Esophagus (tissue), 2 donors: ENCODE measurements at regions not wholly inside any gene's neighbourhood (a gene's known extent, or its start where the extent isn't known, plus 50 kb on each side); places are given as distances from the start of the nearest gene placed in this dataset.

Experiments used
- H3K27ac ChIP-seq, 2 donors: one replicate each; pipeline ENCODE4 v1.5.1; 2013; ENCODE audit warnings: low read depth in 2 of 2, mild to moderate bottlenecking in 2 of 2, inconsistent platforms in 1 of 2, low read length in 1 of 2, moderate library complexity in 1 of 2
- H3K27me3 ChIP-seq, 2 donors: one replicate each; pipeline ENCODE4 v1.6.1; 2013; ENCODE audit warnings: low read length in 2 of 2, control low read depth in 1 of 2, mild to moderate bottlenecking in 1 of 2; ENCODE audit not compliant: insufficient read depth in 2 of 2, control insufficient read depth in 1 of 2
- H3K36me3 ChIP-seq, 2 donors: one replicate each; pipeline ENCODE4 v1.6.1; 2013; ENCODE audit warnings: low read length in 1 of 2; ENCODE audit not compliant: control insufficient read depth in 2 of 2, insufficient read depth in 2 of 2
- H3K4me1 ChIP-seq, 2 donors: one replicate each; pipeline ENCODE4 v1.6.1; 2013; ENCODE audit warnings: low read length in 1 of 2; ENCODE audit not compliant: control insufficient read depth in 2 of 2, insufficient read depth in 2 of 2
- H3K4me3 ChIP-seq, 2 donors: one replicate each; pipeline ENCODE4 v1.5.1; 2013; ENCODE audit warnings: low read length in 2 of 2, mild to moderate bottlenecking in 2 of 2, low read depth in 1 of 2, moderate library complexity in 1 of 2
- H3K9me3 ChIP-seq, 2 donors: one replicate each; pipeline ENCODE4 v1.6.1; 2013; ENCODE audit warnings: mild to moderate bottlenecking in 2 of 2, low read depth in 1 of 2, low read length in 1 of 2, moderate library complexity in 1 of 2; ENCODE audit not compliant: control insufficient read depth in 2 of 2, insufficient read depth in 1 of 2
- WGBS, 2 donors: extraction: QIAGEN DNeasy Blood & Tissue Kit; methylation state at CpG; one replicate each; pipeline ENCODE4 v1.1.7; 2013; 5-methylcytosine and 5-hydroxymethylcytosine counted together
- donor health status: healthy with polysubstance abuse.
- donor health status: Bipolar disorder and iron deficiency.

- no peaks in the 10 kb centered on the region for H3K4me1 ChIP-seq
- no peak overlapping the region for H3K4me3 ChIP-seq
- WGBS, 2 donors, result 86 to 91% methylated on average over 5 of the region's 5 CpGs
- H3K36me3 ChIP-seq, result no peaks in the 10 kb centered on the region
- H3K27me3 ChIP-seq, result no peaks in the 10 kb centered on the region
- no peak overlapping the region for H3K27ac ChIP-seq
- H3K9me3 ChIP-seq, result no peaks in the 10 kb centered on the region
Measured at GRCh38 chr14:87879389-87879788, 113.6 kb downstream of the GALC start.

GRCh38 chr14:87878959-87879358 is 114.0 kb downstream of the GALC start:
- Histone ChIP-seq H3K9me3 (no peaks in the 10 kb centered on the region), H3K27ac (no peak overlapping the region), H3K27me3 (no peaks in the 10 kb centered on the region), H3K4me1 (no peaks in the 10 kb centered on the region), H3K36me3 (no peaks in the 10 kb centered on the region), H3K4me3 (no peak overlapping the region)
- 38 to 59% methylated on average over 2 of the region's 2 CpGs for WGBS, 2 donors

GRCh38 chr14:87877877-87878276 is 115.1 kb downstream of the GALC start:
- Histone ChIP-seq H3K36me3 (no peaks in the 10 kb centered on the region), H3K9me3 (no peaks in the 10 kb centered on the region), H3K27ac (no peak overlapping the region), H3K27me3 (no peaks in the 10 kb centered on the region), H3K4me1 (no peaks in the 10 kb centered on the region), H3K4me3 (no peak overlapping the region)
- 74 to 87% methylated on average over 6 of the region's 6 CpGs for WGBS, 2 donors

GRCh38 chr14:87874676-87875075 is 118.3 kb downstream of the GALC start:
- Histone ChIP-seq H3K36me3 (no peaks in the 10 kb centered on the region), H3K4me1 (no peaks in the 10 kb centered on the region), H3K27me3 (no peaks in the 10 kb centered on the region), H3K9me3 (no peaks in the 10 kb centered on the region), H3K27ac (no peak overlapping the region), H3K4me3 (no peak overlapping the region)
- WGBS, 2 donors, result 47 to 53% methylated on average over 2 of the region's 2 CpGs

DNA sequence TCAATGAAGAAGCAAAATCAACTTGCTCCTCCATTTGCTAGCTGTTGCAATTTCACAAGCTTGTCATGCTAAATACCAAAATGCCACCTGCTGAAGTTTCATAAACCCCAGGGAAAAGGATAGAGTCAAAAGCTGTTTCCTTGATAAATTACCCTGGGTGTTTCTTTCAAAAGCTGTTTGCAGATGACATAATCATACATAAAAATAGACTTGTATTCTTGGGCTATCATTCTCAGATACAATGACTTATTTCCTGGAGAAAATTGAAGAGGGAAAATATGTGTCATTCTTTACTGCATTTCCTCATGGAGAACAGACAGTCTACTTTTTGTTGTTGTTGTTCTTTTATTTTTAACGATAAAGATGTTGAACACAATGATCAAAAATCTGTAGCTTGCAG is 119.2 kb downstream of the GALC start:
- no peaks in the 10 kb centered on the region for H3K9me3 ChIP-seq
- H3K36me3 ChIP-seq, result no peaks in the 10 kb centered on the region
- WGBS, 2 donors, result 67 to 70% methylated on average over 1 of the region's 1 CpG
- H3K4me3 ChIP-seq, result no peak overlapping the region
- H3K27ac ChIP-seq, result no peak overlapping the region
- H3K27me3 ChIP-seq, result no peaks in the 10 kb centered on the region
- no peaks in the 10 kb centered on the region for H3K4me1 ChIP-seq

- H3K27ac ChIP-seq, result no peak overlapping the region
- H3K4me3 ChIP-seq, result no peak overlapping the region
- no peaks in the 10 kb centered on the region for H3K9me3 ChIP-seq
- WGBS, 2 donors, result 73% methylated on average over 4 of the region's 4 CpGs
- H3K27me3 ChIP-seq, result no peaks in the 10 kb centered on the region
- no peaks in the 10 kb centered on the region for H3K4me1 ChIP-seq
- H3K36me3 ChIP-seq, result no peaks in the 10 kb centered on the region
Measured at GRCh38 chr14:87869619-87870583, 123.1 kb downstream of the GALC start.

DNA sequence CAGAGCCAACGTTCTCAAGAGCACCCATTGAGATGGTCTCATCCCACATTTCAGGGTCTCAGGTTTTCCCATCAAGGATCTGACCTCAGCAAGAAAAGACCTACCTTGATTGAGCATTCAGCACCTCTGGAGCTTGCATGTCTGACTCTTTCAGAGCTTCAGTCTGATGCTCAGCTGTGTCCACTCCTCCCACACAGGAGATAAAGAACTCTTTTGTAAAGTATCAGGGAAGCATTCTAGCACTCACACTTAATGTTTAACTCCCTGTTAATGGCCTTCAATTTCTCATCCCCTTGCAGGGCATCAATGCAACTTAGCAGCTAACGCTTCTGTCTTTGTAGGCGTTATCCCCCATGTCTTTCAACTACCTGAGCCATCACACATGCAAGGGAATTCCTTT is 124.1 kb downstream of the GALC start:
- Histone ChIP-seq H3K27ac (no peak overlapping the region), H3K27me3 (no peaks in the 10 kb centered on the region), H3K9me3 (no peaks in the 10 kb centered on the region), H3K4me1 (no peaks in the 10 kb centered on the region), H3K36me3 (no peaks in the 10 kb centered on the region), H3K4me3 (no peak overlapping the region)
- 61 to 63% methylated on average over 3 of the region's 3 CpGs for WGBS, 2 donors

GRCh38 chr14:87866116-87866515 is 126.9 kb downstream of the GALC start:
- H3K27me3 ChIP-seq, result no peaks in the 10 kb centered on the region
- 74 to 85% methylated on average over 3 of the region's 3 CpGs for WGBS, 2 donors
- H3K4me3 ChIP-seq, result no peak overlapping the region
- no peaks in the 10 kb centered on the region for H3K4me1 ChIP-seq
- no peak overlapping the region for H3K27ac ChIP-seq
- H3K9me3 ChIP-seq, result no peaks in the 10 kb centered on the region
- H3K36me3 ChIP-seq, result no peaks in the 10 kb centered on the region

- 69 to 77% methylated on average over 7 of the region's 7 CpGs for WGBS, 2 donors
- Histone ChIP-seq H3K9me3 (no peaks in the 10 kb centered on the region), H3K4me1 (no peaks in the 10 kb centered on the region), H3K36me3 (no peaks in the 10 kb centered on the region), H3K27me3 (no peaks in the 10 kb centered on the region), H3K4me3 (no peak overlapping the region), H3K27ac (no peak overlapping the region)
Measured at GRCh38 chr14:87864356-87865270, 128.4 kb downstream of the GALC start.
